HG03280 (cell line): ENCODE measurements at regions not wholly inside any gene's neighbourhood (a gene's known extent, or its start where the extent isn't known, plus 50 kb on each side); places are given as distances from the start of the nearest gene placed in this dataset.

Experiments
- ATAC-seq: cut with Tn5 transposase; IDR thresholded peaks from one replicate; pipeline ENCODE4 v1.9.1; 2021; ENCODE audit warnings: mild to moderate bottlenecking, moderate library complexity; ENCODE audit not compliant: unreplicated experiment

DNA sequence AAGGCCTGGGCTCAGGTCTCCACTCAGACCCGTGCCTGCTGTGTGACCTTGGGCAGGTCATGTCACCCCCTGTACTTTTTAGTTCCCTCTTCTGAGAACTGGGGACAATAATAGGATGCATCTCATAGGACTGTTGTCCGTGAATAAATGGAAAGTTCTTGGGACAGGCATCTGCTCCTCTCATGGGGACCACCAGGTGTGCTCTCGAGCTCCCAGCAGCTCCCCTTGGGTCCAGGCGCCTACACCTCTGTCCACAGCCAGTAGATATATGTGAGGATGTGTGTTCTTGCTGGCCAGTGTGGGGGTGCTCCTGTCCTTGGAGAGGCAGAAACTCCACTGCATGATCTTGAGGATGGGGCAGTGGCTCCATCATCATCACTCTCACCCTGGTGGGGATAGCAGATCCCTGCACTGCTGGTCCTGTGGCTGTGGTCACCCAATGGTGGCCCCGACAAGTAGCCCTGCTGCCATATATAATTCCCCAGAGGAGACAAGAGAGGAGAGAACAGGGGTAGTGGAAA, 257.6 kb upstream of the TLE3 start:
- no peak for ATAC-seq

- ATAC-seq: no peak
Measured at GRCh38 chr15:70354346-70354905, 256.7 kb upstream of the TLE3 start.

GRCh38 chr15:70353606-70354345, 256.1 kb upstream of the TLE3 start:
- no peak for ATAC-seq

DNA sequence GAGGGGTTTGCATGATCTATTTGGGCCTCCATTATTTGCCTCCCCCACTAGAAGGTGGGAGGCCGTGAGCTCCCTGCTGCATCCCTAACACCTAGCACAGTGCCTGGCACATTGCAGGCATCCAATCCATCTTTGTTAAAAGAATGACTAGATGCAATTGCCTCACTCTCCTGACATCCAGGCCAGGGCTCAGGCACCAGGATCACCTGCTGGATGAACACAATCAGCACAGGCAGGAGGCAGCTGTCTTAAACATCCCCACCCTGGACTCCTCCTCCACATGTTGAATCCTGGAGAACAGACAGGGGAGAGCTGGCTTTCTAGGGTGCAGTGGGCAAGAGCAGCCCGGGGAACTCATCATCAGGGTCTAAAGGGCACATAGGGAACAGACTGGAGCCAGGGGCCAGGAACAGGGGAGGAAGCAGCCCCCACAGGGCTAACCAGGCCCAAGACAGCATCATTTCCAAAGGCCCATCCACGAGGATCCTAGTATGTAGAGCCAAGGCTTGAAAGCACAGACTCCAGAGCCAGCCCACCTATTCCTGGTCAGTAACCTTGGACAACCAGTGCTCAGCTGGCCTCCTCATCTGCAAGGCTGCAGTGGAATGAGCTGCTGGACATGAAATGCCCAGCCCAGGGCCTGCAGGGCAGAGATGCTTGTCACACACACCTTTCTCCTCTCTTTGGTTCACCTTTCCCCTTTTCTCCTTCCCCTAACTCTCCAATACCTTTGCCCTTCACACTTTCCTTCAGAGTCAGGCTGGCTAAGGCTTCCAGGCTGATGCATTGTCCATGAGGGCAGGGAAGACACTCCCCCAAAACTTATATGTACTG, 254.4 kb upstream of the TLE3 start:
- ATAC-seq: no peak

GRCh38 chr15:70351391-70351790, 253.7 kb upstream of the TLE3 start:
- no peak for ATAC-seq

DNA sequence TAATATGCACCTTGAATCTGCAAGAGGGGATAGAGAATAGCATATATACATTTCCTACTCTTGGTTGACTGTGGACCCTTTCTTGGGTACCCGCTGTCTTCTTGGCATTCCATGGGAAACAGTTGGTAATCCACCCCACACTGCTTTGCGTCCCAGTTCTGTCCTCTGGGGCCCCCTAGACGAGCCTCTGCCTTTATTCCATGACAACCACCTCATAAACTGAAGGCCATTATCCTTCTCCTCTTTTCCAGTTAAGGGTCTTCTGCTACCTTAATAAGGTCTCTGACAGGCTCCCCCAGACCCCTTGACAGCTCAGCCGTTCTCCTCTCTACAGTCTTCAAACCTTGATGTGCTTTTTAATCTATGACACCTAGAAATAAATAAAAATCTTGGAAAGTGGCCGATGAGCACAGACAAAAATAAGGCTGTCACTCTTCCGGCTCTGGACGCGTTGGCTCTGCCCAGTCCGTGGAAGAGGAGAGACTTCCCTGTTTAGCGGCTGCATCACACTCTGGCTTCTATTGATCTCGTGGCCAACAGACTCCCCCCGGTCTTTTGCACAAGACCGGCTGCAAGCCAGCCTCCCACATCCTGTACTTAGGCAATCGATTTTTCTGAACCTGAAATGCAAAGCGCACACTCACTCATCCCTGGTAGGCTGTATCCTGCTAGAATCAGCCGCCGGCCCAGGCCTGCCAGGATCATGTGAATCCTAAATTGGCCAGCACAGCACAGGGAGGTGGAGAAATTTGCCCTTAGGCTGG, 251.0 kb upstream of the TLE3 start:
- ATAC-seq: no peak

GRCh38 chr15:70348226-70348543, 250.5 kb upstream of the TLE3 start:
- ATAC-seq: no peak

- ATAC-seq: no peak
Measured at GRCh38 chr15:70347321-70348225, 249.9 kb upstream of the TLE3 start.

DNA sequence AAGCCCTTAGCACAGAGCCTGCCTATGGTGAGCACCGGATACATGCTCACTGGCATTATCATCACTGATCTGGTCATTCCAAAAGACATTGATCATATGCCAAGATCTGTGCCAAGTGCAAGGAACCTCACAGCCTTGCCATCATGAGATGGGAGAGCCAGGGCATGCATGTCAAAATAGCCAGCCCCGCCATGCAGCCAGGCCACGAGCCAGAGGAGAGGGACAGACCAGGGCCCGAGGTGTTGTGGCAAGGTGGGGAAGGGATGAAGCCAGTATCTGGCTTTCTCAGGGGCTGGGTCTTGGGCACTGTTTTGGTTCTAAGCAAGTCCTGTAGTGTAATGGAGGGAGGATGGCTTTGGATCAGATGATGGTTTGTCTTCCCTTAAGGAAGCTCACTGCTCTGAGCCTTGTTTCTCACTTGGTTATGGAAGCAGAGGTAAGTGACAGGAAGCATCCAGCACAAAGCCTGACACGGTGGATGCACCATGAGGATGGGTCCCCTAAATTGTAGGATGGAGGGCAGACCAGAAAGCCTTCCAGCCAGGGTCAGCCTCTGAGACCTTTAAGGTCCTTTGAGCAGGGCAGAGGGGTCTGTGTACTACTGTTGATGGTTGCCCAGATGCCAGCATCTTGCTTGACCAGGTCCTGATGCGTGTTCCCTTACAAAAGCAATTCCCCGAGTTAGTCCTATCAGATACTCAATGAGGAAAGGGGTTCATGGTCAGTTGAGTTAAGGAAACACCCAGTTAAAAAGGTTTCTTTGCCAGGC, 247.7 kb upstream of the TLE3 start:
- no peak for ATAC-seq

- ATAC-seq: no peak
Measured at GRCh38 chr15:70344666-70345065, 246.9 kb upstream of the TLE3 start.

DNA sequence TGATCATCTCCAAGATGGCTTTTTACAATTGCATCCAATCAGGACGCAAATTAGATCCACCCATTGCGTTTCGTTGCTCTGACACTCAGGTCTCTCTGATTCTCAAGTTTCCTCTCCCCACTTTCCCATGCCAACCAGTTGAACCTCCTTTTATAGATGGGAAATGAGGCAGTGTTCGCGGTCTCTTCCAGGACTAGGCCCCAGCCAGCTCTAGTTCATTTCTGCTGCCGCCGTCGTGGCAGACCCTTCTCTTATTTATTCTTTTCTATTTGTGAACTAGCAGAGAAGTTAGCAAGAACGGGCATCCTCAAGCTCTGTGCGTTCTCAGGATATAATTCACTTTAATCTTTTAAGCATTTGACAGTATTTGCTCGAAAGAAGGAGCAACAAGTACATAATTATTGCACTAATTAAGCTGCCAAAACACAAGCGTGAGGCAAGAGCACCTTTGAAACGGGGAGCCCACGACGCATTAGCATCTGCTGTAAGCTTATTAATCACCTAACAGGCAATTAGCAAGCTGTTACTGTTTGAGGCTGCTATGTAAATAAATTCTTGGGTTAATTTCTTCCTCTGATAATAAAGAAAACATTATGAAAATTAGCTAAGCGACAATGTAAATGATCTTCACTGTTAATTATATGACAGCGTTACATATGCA, 246.4 kb upstream of the TLE3 start:
- ATAC-seq: no peak

DNA sequence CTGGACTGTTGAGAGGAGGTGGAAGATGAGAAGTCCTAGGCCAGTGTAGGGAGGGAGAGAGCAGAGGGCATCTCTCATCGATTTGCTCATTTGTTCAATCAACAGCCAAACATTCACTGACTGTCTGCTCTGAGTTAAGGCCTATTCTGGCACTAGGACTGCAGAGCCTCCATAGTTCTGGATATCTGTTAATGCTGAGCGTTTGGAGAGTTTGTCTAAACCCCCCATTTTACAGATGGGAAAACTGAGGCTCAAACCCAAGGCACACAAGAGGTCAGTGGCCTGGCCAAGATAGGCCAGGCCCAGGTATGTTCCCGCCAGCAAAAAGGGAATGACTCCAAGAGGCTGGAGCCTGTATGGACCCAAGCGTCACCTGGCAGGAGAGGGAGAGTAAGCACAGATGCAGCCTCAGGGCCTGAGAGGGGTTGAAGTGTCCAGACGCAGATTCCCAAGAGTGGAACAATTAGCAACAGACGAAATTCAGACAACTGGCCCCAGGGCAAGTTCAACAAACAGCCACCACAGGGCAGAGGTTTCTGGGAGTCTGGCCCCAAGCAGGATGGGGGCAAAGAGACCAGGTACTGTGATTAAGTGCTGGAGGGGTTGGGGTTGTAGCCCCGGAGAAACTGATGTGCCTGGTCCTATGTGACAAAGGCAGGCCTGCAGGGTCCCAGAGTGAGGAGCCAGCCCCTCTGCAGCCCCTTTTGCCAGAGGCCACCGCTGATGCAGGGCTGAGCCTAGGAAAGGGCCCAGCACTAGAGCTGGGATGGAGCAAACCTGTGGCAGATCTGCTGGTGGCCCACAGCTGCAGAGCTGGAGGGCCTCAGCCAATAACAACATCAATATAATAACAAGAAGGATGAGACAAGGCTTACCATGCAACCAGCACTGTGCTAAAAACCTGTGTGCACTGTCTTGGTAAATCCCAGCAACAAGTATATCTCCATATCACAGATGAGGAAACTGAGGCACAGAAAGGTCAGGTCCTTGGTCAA, 245.1 kb upstream of the TLE3 start:
- no peak for ATAC-seq

- ATAC-seq: no peak
Measured at GRCh38 chr15:70342141-70342540, 244.4 kb upstream of the TLE3 start.

- no peak for ATAC-seq
Measured at GRCh38 chr15:70341566-70341965, 243.8 kb upstream of the TLE3 start.

DNA sequence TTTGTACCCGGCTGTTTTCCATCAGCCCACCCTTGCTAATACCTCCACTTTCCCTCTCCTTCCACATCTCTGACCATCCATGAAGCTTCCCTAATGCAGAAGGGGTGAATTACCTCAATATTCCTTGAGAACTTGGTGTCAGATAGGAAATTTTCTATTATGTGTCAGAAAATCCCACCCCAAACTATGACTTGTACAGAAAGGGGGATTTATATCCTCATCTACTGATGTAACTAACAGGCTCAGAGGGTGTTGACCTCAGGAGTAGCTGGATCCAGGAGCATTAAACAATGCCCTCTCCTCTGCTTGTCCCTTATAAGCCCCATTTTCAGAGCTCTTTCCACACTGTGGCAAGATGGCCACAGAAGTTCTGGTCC, 242.8 kb upstream of the TLE3 start:
- ATAC-seq: no peak

GRCh38 chr15:70339571-70340493, 242.1 kb upstream of the TLE3 start:
- ATAC-seq: no peak
